ENCODE measurements at regions not wholly inside any gene's neighbourhood (a gene's known extent, or its start where the extent isn't known, plus 50 kb on each side); places are given as distances from the start of the nearest gene placed in this dataset.
"Not testable (repeated sequence)": the region's sequence is repeated elsewhere in the genome, so short reads cannot be mapped to it uniquely, and the experiment has no call there.

GRCh38 chrX:112359906-112360305 is 277.3 kb upstream of the TRPC5 start:
- DNase-seq: no peak

- no peak for DNase-seq
Observed at GRCh38 chrX:112355931-112356330, 273.4 kb upstream of the TRPC5 start.

- DNase-seq: no peak
Observed at GRCh38 chrX:112341598-112341997, 259.0 kb upstream of the TRPC5 start.

GRCh38 chrX:112313201-112313600 is 230.6 kb upstream of the TRPC5 start:
- no peak for DNase-seq

GRCh38 chrX:112306027-112306426 is 223.5 kb upstream of the TRPC5 start:
- DNase-seq: no peak

GRCh38 chrX:112279940-112280339 is 197.4 kb upstream of the TRPC5 start:
- DNase-seq: no peak

- DNase-seq: no peak
Observed at GRCh38 chrX:112270991-112271390, 188.4 kb upstream of the TRPC5 start.

- DNase-seq: no peak
Observed at GRCh38 chrX:112266136-112266535, 183.6 kb upstream of the TRPC5 start.

- no peak for DNase-seq
Observed at GRCh38 chrX:112259375-112259774, 176.8 kb upstream of the TRPC5 start.

- no peak for DNase-seq
Observed at GRCh38 chrX:112254896-112255295, 172.3 kb upstream of the TRPC5 start.

GRCh38 chrX:112247714-112248113 is 165.1 kb upstream of the TRPC5 start:
- no peak for DNase-seq

- DNase-seq: no peak
Observed at GRCh38 chrX:112235547-112235946, 153.0 kb upstream of the TRPC5 start.

GRCh38 chrX:112233164-112233563 is 150.6 kb upstream of the TRPC5 start:
- no peak for DNase-seq

- DNase-seq: not testable (repeated sequence)
Observed at GRCh38 chrX:112226795-112227194, 144.2 kb upstream of the TRPC5 start.

- DNase-seq: no peak
Observed at GRCh38 chrX:112223391-112223790, 140.8 kb upstream of the TRPC5 start.

- no peak for DNase-seq
Observed at GRCh38 chrX:112218388-112218787, 135.8 kb upstream of the TRPC5 start.

GRCh38 chrX:112211459-112211858 is 128.9 kb upstream of the TRPC5 start:
- DNase-seq: peak; percentile 1

- no peak for DNase-seq
Observed at GRCh38 chrX:112197840-112198239, 115.3 kb upstream of the TRPC5 start.

GRCh38 chrX:112190646-112191045 is 108.1 kb upstream of the TRPC5 start:
- no peak for DNase-seq

- DNase-seq: not testable (repeated sequence)
Observed at GRCh38 chrX:112181361-112181760, 98.8 kb upstream of the TRPC5 start.

GRCh38 chrX:112164420-112164819 is 81.8 kb upstream of the TRPC5 start:
- no peak for DNase-seq

- no peak for DNase-seq
Observed at GRCh38 chrX:112163906-112164305, 81.3 kb upstream of the TRPC5 start.

GRCh38 chrX:112148397-112148796 is 65.8 kb upstream of the TRPC5 start:
- no peak for DNase-seq

- no peak for DNase-seq
Observed at GRCh38 chrX:112147206-112147605, 64.6 kb upstream of the TRPC5 start.

- no peak for DNase-seq
Observed at GRCh38 chrX:112137276-112137675, 54.7 kb upstream of the TRPC5 start.
